Stimulated activated CD8-positive, alpha-beta memory T cell treated with anti-CD3 and anti-CD28 coated beads, Interleukin-4, amount 100 ng/mL, for 48 hours (primary cell): ENCODE measurements at regions not wholly inside any gene's neighbourhood (a gene's known extent, or its start where the extent isn't known, plus 50 kb on each side); places are given as distances from the start of the nearest gene placed in this dataset.
"Not testable (repeated sequence)": the region's sequence is repeated elsewhere in the genome, so short reads cannot be mapped to it uniquely, and the experiment has no call there.

Experiments
- DNase-seq: peaks from one replicate; pipeline ENCODE4 v3.0.0-alpha.2; 2020

DNA sequence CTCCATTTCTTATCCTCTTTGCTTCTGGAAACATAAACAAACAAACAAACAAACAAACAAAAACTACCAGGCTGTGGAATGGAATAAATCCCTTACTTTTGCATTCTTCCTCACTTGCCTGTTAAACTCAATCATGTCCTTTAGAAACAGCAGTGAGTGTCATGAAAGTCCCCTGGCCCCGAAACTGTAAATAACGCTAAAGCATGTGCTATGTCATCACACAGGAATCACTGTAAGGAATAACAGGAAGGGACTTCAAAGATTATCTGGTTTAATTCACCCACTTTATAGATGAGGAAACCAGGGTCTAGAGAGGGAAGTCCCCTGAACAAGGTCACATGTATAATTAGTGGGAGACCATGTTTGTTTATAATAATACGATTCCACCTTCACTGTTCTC is 159.4 kb upstream of the MEOX2 start:
- DNase-seq: no peak

DNA sequence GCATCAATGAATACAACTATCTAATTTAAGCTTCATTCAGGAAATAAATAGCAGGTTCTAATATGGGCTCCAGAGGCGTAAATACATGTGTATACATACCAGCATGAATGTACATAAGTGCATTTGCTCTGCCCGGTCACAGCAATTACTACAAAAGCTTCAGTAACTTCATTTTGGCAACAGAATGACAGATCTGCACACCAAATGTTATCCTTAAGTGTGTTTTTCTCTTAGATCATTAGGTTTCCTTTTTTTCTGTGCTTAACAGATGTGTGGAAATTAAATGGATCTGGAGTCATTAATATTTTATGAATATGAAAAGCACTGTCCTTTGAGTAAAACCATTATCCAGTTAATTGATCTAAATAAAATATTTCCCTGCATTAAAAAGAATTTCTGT is 159.0 kb upstream of the MEOX2 start:
- DNase-seq: no peak

DNA sequence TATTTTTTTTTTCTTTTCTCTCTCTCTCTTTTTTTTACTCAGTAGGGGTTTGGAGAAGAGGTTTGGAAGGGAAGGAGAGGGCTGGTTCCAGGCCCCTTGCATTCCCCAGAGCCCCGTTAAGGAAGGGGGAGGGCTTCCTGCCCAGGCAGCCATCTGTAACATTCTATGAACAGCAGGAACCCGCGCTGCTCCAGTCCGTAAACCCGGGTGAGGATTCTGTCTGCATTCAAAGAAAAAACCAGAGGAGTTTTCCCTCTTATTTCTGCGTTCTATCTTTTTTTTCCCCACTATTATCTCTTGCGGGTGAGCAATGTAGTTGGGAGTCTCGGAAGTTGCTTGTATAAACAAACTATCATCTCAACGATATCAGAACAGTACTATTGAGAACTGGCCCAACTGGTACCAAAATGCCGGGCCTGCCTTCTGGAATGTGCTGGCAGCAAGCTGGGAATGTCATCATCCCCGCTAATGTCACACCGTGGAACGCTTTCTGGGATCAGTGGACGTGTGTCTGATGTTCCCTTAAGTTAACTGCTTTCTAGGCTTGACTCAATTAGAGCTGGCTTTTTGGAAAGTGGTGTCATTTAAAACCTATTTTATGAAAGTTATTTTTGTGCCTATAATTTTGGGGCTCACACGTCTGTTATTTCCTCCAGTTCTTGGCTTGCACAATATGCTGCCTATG is 153.1 kb upstream of the MEOX2 start:
- no peak for DNase-seq

DNA sequence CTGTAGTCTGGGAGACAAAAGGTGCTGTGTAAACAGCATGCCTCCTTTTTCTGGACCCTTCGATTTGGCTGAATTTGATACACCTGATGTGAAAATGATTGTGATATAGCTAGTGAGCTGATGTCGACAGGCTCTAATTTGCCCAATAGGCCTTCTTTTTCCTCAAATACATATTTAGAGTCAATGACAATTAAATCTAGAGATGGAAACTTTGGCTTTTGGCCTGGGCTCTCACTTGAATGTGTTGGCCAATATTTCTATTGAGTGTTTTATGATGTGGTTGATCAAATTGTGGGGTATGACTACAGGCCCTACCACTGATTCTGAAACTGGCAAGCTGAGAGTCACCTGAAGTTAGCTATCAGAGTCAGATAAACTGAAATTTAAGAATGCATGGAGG is 151.8 kb upstream of the MEOX2 start:
- DNase-seq: no peak

DNA sequence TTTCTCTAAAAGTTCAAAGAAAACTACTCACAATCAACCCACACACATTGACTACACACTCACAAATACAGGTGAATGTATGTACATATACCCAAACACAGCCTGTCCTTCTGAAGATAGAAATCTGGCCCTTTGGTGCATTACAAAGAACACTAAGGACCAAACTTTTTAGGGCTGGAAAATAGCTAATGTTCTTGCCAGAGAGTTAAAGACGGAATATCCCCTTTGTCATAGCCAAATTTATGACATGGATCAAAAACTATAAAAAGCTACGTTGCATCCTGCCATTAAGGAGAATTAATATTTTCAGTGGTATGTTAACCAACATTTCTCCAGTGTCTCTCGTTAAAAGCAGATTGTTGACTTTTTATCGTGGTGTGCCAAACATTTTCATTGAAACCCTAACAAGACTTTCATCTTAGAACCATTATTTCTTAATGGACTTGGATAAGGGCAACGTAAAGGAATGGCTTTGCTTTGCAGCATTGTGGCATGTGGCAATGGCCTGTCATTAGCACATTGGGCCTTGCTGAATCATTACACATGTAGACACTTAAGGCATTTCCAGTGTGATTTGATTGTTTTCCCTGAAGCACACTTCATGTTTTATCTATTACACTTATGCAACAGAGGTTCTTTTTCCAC is 150.9 kb upstream of the MEOX2 start:
- DNase-seq: no peak

DNA sequence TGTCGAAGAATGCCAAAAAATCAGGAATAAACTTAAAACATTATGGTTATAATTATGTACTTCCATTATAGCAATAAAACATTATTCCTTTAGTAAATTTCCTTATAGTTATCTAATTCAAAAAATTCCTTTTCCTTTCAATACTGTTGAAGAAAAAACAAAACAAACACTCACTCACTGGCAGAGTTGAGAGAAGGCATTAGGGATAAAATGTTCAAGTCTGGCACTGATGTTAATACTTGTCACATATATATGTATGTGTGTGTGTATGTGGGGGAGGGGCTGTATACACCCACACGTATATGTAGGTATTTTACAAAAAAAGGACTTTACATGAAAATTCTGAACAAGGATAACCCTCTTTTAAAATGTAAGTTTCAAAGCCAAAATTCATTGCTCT is 150.2 kb upstream of the MEOX2 start:
- DNase-seq: no peak

DNA sequence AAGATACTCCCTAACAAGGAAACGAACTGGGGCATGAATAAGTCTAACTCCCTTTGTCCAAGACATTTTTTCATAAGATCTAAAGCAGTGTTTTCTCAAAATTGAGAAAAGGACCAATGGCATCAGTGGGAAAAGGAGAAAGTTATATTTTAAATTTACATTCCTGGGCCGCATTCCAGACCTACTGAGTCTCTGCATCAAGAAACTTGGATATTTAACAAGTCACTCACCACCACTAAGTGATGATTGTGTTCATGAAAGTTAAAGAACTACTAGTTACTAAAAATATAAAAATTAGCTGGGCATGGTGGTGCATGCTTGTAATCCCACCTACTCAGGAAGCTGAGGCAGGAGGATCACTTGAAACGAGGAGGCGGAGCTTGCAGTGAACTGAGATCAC is 149.6 kb upstream of the MEOX2 start:
- DNase-seq: no peak

DNA sequence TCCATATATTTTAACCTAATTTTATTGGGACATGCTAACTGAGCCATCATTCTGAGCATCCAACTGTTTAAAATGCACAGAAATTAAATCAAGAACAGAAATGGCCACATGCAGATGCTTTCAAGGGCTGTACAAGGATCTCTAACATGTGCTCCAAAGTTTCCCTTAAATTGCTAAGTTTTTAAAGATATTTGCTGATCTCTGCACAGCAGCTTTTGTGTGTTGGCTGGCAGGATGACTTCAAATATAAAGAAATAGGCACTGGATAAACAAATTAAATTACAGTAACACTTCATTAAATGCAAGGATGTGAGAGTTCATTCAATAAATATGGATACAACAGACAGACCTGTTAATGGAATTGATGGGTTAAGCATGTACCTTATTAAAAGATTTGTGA is 148.0 kb upstream of the MEOX2 start:
- no peak for DNase-seq

DNA sequence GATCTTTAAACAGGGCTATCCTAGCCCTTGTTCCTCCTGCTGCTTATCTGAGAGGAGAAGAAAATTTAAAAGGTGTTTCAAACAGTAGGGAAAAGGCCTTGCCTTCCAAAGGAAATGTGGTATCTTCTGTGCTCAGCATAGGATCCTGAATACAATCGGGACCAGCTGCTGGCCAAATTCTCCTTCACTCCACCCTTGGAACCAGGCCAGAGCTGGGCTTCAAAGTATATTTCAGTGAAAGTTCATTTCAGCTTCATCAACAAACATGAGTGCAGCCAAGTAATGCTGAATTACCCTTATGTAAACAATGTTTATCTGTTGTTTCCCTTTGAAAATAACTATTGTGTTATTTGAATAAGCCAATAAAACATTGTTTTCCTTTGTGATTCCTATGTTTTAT is 146.5 kb upstream of the MEOX2 start:
- DNase-seq: no peak

DNA sequence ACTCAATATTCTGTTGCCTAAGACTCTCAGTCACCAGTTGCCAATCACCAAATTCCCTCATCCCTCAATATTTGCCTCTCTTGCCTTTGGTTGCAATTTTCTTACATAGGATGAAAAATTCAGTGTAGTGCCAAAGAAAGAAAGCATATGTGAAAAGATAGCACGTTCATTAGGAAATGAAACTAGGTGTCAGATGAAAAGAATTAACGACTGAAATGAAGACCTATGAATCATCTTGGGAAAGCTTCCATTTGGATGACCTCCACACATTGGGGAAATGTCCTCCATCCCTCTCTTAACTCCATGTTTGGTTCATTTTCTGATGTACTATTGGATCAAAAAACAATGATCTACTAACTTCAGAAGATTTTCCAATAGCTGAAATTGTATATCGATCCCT is 145.1 kb upstream of the MEOX2 start:
- DNase-seq: no peak

DNA sequence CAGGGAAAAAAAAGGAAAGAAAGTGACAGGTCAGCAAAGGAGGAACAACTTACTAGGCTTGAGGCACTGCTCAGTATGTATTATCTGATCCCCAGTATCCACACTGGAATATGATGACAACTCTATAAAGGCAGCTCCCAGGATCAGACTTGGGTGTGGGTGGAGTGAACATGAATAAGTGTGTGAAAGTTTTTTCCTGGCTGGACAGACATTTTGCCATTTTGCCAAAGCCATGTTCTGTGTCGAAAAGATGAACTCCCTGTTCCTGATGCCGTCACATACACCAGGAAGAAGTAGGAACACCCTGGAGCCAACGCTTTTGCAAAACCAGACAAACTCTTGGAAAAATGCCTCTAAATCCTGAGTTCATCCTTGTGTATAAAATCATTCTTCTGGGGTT is 143.2 kb upstream of the MEOX2 start:
- no peak for DNase-seq

DNA sequence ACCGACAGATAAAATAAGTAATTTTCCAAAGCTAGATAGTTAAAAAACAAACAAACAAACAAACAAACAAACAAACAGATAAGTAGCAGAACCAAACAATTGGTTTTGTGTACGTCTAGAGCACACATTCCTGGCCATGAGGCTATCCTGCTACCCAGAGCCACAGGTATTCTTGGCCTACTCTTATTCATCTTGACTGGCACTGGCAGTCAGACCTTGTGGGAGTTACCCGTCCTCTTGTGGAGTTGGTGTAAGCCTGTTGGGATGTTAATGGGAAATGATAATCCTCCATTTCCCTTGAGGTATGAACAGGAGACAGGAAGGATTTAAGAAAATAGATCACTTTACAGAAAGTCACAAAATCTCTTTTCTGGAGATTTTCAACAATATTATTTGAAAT is 142.4 kb upstream of the MEOX2 start:
- no peak for DNase-seq

DNA sequence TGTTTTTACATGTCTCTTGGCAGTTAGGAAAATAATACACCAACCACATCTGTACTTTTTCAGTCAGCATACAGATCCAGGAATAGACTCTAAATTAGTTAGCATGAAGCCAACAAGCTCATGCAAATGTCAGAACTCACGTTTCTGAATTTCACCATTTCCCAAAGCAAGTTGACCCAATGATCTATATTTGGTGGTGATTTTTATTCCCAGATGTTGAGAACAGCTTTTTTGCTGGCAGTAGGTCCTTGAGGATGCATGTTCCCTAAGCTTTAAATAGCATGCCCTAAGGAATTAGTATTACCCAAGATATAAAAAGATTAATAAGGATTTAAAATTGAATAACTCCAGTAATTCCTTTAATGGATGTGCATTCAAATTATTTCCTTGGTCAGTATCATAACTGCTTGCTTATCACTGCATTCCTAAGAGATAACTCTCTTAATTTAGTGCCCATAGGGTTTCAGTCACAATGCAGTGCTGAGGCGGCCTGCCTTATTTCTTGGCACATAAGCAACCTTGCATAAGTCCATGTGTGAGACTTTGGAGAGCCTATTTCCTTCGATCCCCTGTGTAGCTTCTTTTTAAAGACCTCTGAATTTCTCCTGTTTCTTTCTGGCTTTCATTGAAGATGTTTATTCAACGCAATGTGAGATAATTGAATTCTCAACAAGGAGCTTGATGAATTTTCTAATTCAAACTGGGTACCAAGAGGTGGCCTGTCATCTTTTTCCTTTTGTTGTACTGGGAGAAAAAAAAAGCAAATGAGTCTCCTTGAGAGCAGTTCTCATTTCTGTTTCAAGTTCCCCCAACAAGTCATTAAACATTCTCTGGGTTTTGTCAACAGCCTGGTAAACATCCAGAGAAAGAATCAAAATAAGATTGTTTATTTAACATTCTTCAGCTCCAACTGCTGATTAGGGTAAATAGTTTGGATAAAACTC is 135.3 kb upstream of the MEOX2 start:
- DNase-seq: no peak

DNA sequence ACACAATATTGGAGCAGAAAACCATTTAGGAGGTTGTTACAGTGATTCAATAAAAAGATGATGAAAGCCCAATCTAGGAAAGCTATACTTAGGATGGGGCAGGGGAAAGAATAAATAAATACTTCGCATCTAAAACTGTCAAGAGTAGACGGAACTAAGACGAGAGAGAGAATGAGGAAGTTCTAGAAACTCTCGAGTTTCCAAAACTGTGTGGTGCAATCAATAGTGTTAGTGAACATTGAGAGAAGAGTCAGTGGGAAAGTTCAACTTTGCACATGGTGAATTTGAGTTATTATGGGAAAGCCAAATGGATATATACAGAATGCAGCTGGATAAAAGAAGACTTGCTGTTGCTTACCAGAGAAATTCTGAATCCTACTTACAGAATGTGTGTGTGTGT is 133.8 kb upstream of the MEOX2 start:
- DNase-seq: no peak

DNA sequence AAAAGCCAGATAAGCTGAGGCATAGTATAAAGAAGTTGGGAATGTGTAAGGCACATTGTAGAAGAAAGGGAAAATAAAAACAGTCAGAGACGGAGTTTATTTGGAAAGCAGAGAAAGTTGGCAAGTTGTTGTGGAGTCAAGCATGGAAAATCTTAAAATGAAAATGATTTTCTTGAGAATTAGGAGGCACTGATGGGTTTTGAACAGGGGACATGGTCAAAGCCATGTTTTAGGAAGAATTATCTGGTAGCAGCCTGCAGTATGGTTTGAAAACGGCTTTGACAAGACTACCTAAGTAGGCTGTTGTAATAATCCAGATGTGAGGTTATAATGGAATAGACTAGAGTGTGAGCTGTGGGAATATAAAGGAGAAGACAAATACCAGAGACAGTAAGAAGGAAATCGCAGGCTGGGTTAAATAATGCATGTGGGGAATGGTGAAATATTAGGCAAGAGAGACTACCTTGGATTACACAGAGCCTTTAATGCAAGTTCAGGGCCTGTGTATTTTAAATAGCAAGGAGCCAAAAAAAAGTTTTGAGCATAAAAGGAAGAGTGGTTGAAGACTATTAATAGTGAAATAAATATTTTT is 130.4 kb upstream of the MEOX2 start:
- DNase-seq: no peak

DNA sequence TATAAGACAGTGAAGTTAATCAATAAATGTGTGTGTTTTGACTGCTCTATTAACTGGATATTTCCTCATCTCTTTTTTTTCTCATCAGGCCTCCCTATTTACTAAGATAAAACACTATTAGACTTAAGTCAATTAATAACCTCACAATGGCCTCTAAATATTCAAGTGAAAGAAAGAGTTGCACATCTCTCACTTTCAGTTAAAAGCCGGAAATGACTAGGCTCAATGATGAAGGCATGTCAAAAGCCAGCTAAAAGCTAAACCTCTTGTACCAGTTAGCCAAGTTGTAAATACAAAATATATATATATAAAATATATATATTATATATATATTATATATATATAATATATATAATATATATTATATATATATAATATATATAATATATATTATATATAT is 127.0 kb upstream of the MEOX2 start:
- no peak for DNase-seq

DNA sequence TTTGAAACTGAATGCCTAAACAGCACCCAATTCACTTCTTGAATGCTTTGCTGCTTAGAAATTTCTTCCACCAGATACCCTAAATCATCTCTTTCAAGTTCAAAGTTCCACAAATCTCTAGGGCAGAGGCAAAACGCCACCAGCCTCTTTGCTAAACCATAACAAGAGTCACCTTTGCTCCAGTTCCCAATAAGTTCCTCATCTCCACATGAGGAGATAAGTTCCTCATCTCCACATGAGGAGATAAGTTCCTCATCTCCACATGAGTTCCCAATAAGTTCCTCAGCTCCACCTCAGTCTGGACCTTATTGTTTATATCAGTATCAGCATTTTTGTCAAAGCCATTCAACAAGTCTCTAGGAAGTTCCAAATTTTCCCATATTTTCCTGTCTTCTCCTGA is 123.9 kb upstream of the MEOX2 start:
- not testable (repeated sequence) for DNase-seq

DNA sequence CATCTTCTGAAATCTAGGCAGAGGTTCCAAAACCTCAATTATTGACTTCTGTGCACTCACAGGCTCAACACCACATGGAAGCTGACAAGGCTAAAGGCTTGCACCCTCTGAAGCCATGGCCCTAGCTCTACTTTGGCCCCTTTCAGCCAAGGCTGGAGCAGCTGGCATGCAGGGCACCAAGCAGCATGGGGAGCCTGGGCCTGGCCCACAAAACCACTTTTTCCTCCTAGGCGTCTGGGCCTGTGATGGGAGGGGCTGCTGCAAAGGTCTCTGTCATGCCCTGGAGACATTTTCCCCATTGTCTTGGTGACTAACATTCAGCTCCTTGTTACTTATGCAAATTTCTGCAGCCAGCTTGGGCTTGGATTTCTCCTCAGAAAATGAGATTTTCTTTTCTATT is 123.5 kb upstream of the MEOX2 start:
- not testable (repeated sequence) for DNase-seq

DNA sequence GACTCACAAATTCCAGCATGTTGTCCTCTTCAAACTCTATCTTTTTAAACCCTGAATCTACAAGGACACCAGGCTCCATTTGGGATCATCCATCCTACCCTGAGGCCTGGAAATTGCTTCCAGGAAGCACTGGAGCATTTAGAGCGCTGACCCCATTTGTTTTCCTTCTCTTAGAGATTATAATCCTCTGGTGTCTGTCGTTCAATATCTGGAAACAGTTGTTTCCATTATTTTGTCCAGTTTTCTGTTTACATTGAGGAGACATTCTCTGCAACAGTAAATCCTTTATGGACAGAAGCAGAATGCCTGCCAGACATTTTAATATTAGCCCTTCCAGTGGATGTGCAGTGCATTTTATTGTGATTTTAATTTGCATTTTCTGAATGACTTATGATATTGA is 119.4 kb upstream of the MEOX2 start:
- DNase-seq: no peak

DNA sequence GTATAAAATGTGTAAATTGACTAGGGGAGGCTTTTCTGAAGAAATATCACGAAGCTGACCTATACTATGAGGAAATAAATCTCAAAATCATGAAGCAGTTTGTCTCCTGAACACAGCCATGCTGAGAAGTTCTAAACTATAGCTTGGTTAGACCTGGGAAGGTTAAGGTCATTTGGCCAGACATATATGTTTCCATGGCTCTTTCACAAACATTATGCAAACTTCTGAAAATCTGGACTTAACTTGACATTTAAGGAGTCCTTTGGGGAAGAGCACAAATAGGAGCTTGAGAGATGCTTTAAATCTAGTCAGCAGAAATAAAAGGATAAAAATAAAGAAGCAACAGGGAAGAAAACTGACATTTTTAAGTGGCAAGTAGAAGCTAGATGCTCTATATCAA is 115.9 kb upstream of the MEOX2 start:
- DNase-seq: no peak

DNA sequence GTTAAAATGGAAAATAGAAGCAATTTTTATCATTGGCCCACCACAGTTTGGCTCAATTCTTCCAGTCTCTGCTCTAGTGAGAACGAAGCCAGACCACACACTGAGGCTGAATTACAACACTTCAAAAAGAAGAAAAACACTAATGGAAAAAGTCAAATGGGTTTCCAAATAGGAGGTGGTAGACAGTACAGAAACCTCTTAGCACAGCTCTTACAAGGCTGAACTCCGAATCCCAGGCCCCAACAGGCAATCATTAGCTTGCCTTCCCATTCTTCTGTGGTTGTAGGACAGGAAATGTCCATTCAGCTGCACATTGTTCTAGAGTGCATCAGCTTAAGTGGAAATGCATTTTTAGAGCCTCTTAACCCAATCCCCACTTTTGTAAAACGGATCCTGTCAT is 115.1 kb upstream of the MEOX2 start:
- no peak for DNase-seq

DNA sequence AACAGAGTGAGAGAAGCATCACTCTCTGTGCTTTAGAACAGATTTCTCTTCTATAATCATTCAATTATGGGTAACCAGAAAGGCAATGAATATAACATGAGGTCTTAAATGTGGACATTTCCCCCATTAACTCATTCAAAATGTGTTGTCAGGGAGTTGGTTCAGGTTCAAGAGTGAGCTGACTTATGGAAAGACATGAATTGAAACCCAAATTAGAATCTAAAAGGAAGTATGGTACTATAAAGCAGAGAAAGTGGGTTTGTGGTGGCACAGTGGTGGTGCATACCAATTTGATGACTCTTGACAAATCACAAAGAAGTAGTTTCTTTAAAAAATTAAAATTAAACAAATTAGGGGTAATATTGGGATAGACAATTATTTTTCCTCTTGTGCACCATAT is 114.6 kb upstream of the MEOX2 start:
- DNase-seq: no peak

DNA sequence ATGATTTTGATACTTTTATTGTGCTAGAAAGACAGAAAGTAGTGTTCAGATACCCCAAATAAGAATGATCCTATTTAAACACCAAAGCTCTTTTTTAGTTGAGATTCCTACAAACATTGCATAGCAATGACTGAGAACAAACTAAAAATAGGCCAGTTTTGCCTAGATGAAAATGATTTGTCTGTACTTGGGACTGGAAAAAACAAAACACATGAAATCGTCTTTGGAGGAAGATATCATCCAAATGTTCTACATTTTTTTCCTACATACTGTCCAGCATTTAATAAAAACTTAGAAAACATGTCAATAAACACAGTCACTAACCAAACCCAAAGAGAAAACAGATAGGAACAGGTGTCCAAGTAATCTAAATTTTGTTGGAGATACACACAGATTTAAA is 111.6 kb upstream of the MEOX2 start:
- DNase-seq: no peak

DNA sequence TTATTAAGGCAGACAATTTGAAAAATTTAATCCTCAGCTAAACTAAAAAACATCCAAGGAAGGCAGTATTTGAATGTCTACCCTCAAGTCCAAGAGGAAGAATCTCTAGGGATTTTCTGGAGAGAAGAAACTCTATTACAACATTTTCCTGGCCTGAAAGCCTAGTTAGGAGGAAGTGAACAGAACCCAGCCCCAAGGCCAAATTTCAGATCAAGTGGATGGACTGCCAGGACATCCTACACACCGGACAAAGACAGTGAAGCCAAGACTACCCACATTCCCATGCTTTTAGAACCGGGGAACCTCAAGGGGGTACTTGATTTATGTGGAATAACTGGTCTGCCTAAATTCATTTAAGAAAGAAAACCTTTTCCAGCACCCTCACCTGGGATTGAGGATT is 108.9 kb upstream of the MEOX2 start:
- no peak for DNase-seq
